ENCODE measurements at regions not wholly inside any gene's neighbourhood (a gene's known extent, or its start where the extent isn't known, plus 50 kb on each side); places are given as distances from the start of the nearest gene placed in this dataset.

DNA sequence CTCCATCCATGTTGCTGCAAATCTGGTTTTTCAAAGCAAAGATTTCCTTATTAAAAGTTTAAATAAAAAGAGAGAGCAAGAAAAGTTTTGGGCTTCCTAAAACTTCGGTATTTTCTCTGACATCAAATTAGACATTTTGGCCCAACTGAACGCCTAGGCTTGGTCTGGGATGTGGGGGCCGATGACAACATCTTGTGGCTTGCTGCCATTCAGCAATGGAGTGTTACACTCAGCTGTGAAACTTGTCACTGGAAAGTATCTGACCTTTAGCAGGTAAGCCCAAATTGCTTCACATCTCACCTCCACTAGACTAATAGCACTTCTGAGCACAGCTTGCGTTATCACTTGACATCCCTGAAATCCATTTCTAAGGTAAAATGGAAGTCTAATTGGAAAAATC, 320.6 kb downstream of the GATA3 start:
- H3K4me1 ChIP-seq (ENCODE audit: control insufficient read depth in 4 of 4, insufficient read depth in 4 of 4, low read length in 3 of 4): no peaks in the 10 kb centered on the region
- no peaks in the 10 kb centered on the region for H3K36me3 ChIP-seq (ENCODE audit: control insufficient read depth in 4 of 4, insufficient read depth in 3 of 4, low read depth in 1 of 4, low read length in 3 of 4)
- no peaks in the 10 kb centered on the region for H3K27me3 ChIP-seq (ENCODE audit: control insufficient read depth in 4 of 4, insufficient read depth in 4 of 4, low read length in 3 of 4)
- no peak overlapping the region for H3K27ac ChIP-seq (ENCODE audit: low read depth in 1 of 2, low read length in 2 of 2)
- no peak overlapping the region for H3K9ac ChIP-seq (ENCODE audit: low read depth in 1 of 2, low read length in 2 of 2)
- no peak for DNase-seq (ENCODE audit: low spot score)
- TF ChIP-seq FOXA1 (IDR thresholded peaks at IDR 0.05): no peak
- TF ChIP-seq TAF1 (conservative IDR thresholded peaks at IDR 0.05): no peak
- no peak for TF ChIP-seq HNF4G (IDR thresholded peaks at IDR 0.05)
- no peak for TF ChIP-seq EGR1 (IDR thresholded peaks at IDR 0.05; ENCODE audit: low read depth in 2 of 2)
- TF ChIP-seq GABPA (IDR thresholded peaks at IDR 0.05 in 1 of 2, conservative IDR thresholded peaks at IDR 0.05 in 1 of 2): no peak
- no peak for TF ChIP-seq FOXA2 (IDR thresholded peaks at IDR 0.05)
- no peaks in the 10 kb centered on the region for H3K9me3 ChIP-seq (ENCODE audit: control insufficient read depth in 4 of 4, low read length in 3 of 4)
- H3K4me3 ChIP-seq (ENCODE audit: low read depth in 1 of 3, low read length in 3 of 3): no peak overlapping the region
- WGBS: 80% methylated on average over 4 of the region's 4 CpGs

- no peak for TF ChIP-seq ATF3 (IDR thresholded peaks at IDR 0.05)
- TF ChIP-seq GABPA (IDR thresholded peaks at IDR 0.05 in 1 of 2, conservative IDR thresholded peaks at IDR 0.05 in 1 of 2): no peak
- TF ChIP-seq HNF4G (IDR thresholded peaks at IDR 0.05): no peak
- TF ChIP-seq FOXA1 (IDR thresholded peaks at IDR 0.05): no peak
- TF ChIP-seq JUND (IDR thresholded peaks at IDR 0.05): no peak
- TF ChIP-seq YY1 (IDR thresholded peaks at IDR 0.05): no peak
- no peak for TF ChIP-seq RXRA (IDR thresholded peaks at IDR 0.05)
- no peak for TF ChIP-seq REST (IDR thresholded peaks at IDR 0.05)
- no peak for TF ChIP-seq MAX (IDR thresholded peaks at IDR 0.05)
- no peak for TF ChIP-seq FOXA2 (IDR thresholded peaks at IDR 0.05)
- TF ChIP-seq EGR1 (IDR thresholded peaks at IDR 0.05; ENCODE audit: low read depth in 2 of 2): no peak
- no peak for TF ChIP-seq RAD21 (IDR thresholded peaks at IDR 0.05)
- no peak for TF ChIP-seq HNF4A (conservative IDR thresholded peaks at IDR 0.05)
- no peak for TF ChIP-seq SP1 (IDR thresholded peaks at IDR 0.05)
- TF ChIP-seq, protein P1, sequence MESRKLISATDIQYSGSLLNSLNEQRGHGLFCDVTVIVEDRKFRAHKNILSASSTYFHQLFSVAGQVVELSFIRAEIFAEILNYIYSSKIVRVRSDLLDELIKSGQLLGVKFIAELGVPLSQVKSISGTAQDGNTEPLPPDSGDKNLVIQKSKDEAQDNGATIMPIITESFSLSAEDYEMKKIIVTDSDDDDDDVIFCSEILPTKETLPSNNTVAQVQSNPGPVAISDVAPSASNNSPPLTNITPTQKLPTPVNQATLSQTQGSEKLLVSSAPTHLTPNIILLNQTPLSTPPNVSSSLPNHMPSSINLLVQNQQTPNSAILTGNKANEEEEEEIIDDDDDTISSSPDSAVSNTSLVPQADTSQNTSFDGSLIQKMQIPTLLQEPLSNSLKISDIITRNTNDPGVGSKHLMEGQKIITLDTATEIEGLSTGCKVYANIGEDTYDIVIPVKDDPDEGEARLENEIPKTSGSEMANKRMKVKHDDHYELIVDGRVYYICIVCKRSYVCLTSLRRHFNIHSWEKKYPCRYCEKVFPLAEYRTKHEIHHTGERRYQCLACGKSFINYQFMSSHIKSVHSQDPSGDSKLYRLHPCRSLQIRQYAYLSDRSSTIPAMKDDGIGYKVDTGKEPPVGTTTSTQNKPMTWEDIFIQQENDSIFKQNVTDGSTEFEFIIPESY (IDR thresholded peaks at IDR 0.05): no peak
- no peak for TF ChIP-seq TAF1 (conservative IDR thresholded peaks at IDR 0.05)
- TF ChIP-seq NR2F2 (IDR thresholded peaks at IDR 0.05): no peak
These were observed 323.9 kb downstream of the GATA3 start for GRCh38 chr10:8378198-8378983.

More at GRCh38 chr10:8378198-8378983, 323.9 kb downstream of the GATA3 start:
- no peaks in the 10 kb centered on the region for H3K4me1 ChIP-seq (ENCODE audit: control insufficient read depth in 4 of 4, insufficient read depth in 4 of 4, low read length in 3 of 4)
- H3K27ac ChIP-seq (ENCODE audit: low read depth in 1 of 2, low read length in 2 of 2): no peak overlapping the region
- 58% methylated on average over 10 of the region's 10 CpGs for WGBS
- no peak overlapping the region for H3K4me3 ChIP-seq (ENCODE audit: low read depth in 1 of 3, low read length in 3 of 3)
- no peaks in the 10 kb centered on the region for H3K36me3 ChIP-seq (ENCODE audit: control insufficient read depth in 4 of 4, insufficient read depth in 3 of 4, low read depth in 1 of 4, low read length in 3 of 4)
- no peaks in the 10 kb centered on the region for H3K9me3 ChIP-seq (ENCODE audit: control insufficient read depth in 4 of 4, low read length in 3 of 4)
- DNase-seq (ENCODE audit: low spot score): no peak
- H3K27me3 ChIP-seq (ENCODE audit: control insufficient read depth in 4 of 4, insufficient read depth in 4 of 4, low read length in 3 of 4): peaks cover 0 to 3% (median 0%) of the 10 kb centered on the region in 4 donors
- no peak overlapping the region for H3K9ac ChIP-seq (ENCODE audit: low read depth in 1 of 2, low read length in 2 of 2)
